Activated CD8-positive, alpha-beta memory T cell treated with anti-CD3 and anti-CD28 coated beads, Interleukin-2, amount 50 U/mL, for 48 hours (primary cell): ENCODE measurements at regions not wholly inside any gene's neighbourhood (a gene's known extent, or its start where the extent isn't known, plus 50 kb on each side); places are given as distances from the start of the nearest gene placed in this dataset.
"Not testable (repeated sequence)": the region's sequence is repeated elsewhere in the genome, so short reads cannot be mapped to it uniquely, and the experiment has no call there.

Source experiments
- DNase-seq: peaks from one replicate; pipeline ENCODE4 v3.0.0-alpha.2; 2020

GRCh38 chr5:38148021-38148625 is 110.2 kb upstream of the EGFLAM start:
- no peak for DNase-seq

- DNase-seq = no peak
Observed at GRCh38 chr5:38143384-38143783, 115.0 kb upstream of the EGFLAM start.

- DNase-seq = no peak
Observed at GRCh38 chr5:38141665-38142064, 116.7 kb upstream of the EGFLAM start.

- DNase-seq = no peak
Observed at GRCh38 chr5:38138574-38138973, 119.8 kb upstream of the EGFLAM start.

- no peak for DNase-seq
Observed at GRCh38 chr5:38135486-38136039, 122.8 kb upstream of the EGFLAM start.

GRCh38 chr5:38134810-38135209 is 123.5 kb upstream of the EGFLAM start:
- no peak for DNase-seq

- not testable (repeated sequence) for DNase-seq
Observed at GRCh38 chr5:38134294-38134693, 124.1 kb upstream of the EGFLAM start.

GRCh38 chr5:38131686-38132085 is 126.7 kb upstream of the EGFLAM start:
- DNase-seq = no peak

GRCh38 chr5:38124321-38124720 is 134.0 kb upstream of the EGFLAM start:
- DNase-seq = no peak

GRCh38 chr5:38121420-38121819 is 136.9 kb upstream of the EGFLAM start:
- no peak for DNase-seq

- no peak for DNase-seq
Observed at GRCh38 chr5:38119836-38120235, 138.5 kb upstream of the EGFLAM start.

GRCh38 chr5:38117784-38118479 is 140.4 kb upstream of the EGFLAM start:
- no peak for DNase-seq

- no peak for DNase-seq
Observed at GRCh38 chr5:38115318-38115827, 143.0 kb upstream of the EGFLAM start.

GRCh38 chr5:38113880-38114279 is 144.5 kb upstream of the EGFLAM start:
- DNase-seq = no peak

GRCh38 chr5:38113456-38113855 is 144.9 kb upstream of the EGFLAM start:
- no peak for DNase-seq

GRCh38 chr5:38112938-38113337 is 145.4 kb upstream of the EGFLAM start:
- no peak for DNase-seq

GRCh38 chr5:38110130-38110529 is 148.2 kb upstream of the EGFLAM start:
- no peak for DNase-seq

GRCh38 chr5:38107096-38107495 is 151.3 kb upstream of the EGFLAM start:
- DNase-seq = no peak

GRCh38 chr5:38105801-38106200 is 152.6 kb upstream of the EGFLAM start:
- DNase-seq = no peak

- no peak for DNase-seq
Observed at GRCh38 chr5:38105231-38105570, 153.2 kb upstream of the EGFLAM start.

- no peak for DNase-seq
Observed at GRCh38 chr5:38104497-38105230, 153.7 kb upstream of the EGFLAM start.

GRCh38 chr5:38101897-38102296 is 156.5 kb upstream of the EGFLAM start:
- no peak for DNase-seq
